ENCODE measurements at regions not wholly inside any gene's neighbourhood (a gene's known extent, or its start where the extent isn't known, plus 50 kb on each side); places are given as distances from the start of the nearest gene placed in this dataset.

DNA sequence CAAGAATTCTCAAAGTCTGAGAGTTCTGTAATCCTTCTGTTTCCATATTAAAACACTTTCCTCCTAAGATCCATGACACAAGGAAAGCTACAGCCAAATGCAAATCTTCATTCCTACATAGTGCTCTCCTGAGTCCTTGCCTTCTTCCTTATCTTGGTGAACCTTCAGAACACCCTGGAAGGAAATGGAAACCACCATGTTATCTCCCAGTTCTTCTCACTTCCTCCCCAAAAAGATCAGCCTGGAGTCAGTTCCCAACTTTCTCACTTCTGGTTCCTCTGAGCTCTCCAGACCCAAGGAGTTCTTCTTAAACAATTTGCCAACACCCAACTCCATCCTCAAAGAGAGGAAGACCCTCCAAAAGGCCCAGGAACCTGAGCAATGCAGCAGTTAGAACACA, 193.3 kb upstream of the CCN2 start:
- ChIA-PET CTCF (no interaction called here), POLR2A (no interaction called here)

DNA sequence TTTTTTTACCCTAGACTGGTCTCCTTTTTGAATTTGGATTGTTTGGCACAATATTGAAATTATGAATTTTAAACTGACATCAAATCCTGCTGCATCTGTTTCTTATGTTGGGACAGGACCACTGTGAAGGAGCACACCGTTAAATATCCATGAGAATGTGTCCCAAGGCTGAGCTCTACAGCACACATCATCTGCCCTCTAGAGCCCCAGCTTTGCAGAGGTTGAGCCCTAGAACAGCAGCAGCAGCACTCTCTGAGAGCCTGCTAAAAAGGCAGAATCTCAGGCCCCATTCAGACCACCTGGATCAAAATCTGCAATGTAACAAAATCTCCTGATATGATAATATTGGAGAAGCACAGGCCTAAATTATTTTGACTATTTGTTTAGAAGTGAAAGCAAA, 192.1 kb upstream of the CCN2 start:
- POLR2A ChIA-PET = no interaction called here
- CTCF ChIA-PET = no interaction called here

DNA sequence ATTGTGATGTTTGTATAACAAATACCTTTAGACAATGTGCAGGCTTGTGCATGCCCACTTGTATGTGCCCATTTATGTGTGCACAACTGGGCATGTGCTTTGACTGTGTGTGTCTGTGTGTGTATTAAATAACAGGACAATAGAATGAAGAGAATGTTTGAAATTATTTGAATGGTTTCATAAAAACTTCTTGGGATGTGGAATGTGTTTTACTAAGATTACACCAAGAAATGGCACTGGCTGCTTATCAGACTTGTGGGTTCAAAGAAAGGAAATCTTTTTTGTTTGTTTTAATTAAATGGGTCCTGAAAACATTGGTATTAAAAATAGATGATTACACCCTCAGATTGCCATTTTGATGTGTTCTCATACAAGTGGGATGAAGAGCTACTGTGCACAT, 191.6 kb upstream of the CCN2 start:
- ChIA-PET POLR2A (no interaction called here), CTCF (no interaction called here)

GRCh38 chr6:132142308-132142707, 191.1 kb upstream of the CCN2 start:
- ChIA-PET POLR2A (no interaction called here), CTCF (no interaction called here)

- CTCF ChIA-PET = no interaction called here
- POLR2A ChIA-PET = no interaction called here
These were observed 189.0 kb upstream of the CCN2 start for GRCh38 chr6:132140189-132140588.

GRCh38 chr6:132139611-132140010, 188.4 kb upstream of the CCN2 start:
- CTCF ChIA-PET = no interaction called here

GRCh38 chr6:132136981-132137380, 185.8 kb upstream of the CCN2 start:
- CTCF ChIA-PET = no interaction called here
- POLR2A ChIA-PET = no interaction called here

More at GRCh38 chr6:132139611-132140010, 188.4 kb upstream of the CCN2 start:
- POLR2A ChIA-PET = no interaction called here

DNA sequence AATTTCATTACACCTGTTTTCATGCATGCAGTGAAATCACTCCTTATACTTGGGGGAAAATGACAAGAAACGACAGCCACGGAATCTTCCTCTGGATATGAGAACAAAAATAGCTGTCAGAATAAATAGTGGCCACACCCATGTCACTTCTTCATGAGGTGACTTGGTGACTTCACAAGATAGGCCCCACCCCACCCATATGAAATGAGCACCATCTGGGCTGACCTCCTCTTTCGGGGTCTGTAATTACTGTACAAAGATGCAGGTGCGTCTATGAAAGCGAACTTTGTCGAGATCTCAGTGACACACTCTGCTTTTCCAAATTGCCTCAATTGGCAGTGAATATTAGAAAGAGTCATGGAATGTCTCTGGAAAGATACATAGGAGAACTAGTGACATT, 184.2 kb upstream of the CCN2 start:
- ChIA-PET POLR2A (no interaction called here), CTCF (no interaction called here)

GRCh38 chr6:132133736-132134445, 182.7 kb upstream of the CCN2 start:
- ChIA-PET POLR2A (no interaction called here), CTCF (no interaction called here)

DNA sequence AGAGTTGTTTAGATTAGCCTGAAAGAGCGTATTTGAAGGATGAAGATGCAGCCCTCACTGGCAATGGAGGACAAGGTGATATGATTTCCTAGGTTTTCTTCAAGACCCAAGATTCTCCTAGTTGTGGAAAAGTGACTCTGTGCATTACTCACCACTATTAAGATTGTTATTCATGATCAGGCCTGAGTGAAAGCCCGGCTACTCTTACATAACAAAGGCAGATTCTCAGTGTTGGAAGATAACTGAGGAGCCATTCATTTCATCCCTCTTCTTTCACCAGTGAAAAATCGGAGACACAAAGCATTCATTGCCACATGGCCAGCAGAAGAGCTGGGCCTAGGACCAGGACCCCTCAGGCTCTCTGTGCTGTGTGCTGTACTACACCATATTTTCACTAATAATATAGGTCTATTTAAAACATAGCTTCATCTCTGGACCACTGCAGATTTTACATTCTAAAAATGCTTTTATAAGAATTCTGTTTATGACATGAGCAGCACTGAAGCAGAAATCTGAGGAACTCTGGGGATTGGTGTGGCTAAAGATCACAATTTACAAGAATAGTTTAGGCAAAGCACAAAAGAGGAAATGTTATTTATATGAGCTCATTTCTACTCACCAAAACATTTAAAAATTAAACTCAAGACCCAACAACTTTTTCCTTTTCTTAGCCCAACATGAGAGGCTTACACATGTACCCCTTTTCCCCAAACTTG, 181.9 kb upstream of the CCN2 start:
- ChIA-PET POLR2A (no interaction called here), CTCF (no interaction called here)

DNA sequence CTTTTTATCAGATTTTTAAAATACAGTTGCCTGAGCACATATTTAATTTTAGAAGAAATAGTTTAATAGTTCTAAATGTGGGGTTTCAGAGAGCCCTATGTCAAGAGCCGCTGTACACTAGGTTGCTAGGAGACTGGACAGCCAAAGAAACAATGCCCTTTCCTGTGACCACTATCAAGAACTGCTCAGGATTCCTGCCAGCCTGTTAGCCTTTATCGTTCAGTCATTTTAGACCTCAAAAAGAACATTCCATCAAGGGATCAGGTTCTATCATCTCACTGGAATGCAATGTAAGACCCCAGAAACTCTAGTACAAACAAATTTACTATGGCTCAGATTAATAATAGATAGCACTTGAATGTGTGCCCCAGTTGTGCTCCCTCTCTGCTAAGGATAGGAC, 181.2 kb upstream of the CCN2 start:
- CTCF ChIA-PET = no interaction called here

GRCh38 chr6:132131758-132132157, 180.6 kb upstream of the CCN2 start:
- ChIA-PET POLR2A (no interaction called here), CTCF (no interaction called here)

More for the DNA sequence above, 181.2 kb upstream of the CCN2 start:
- POLR2A ChIA-PET = no interaction called here

GRCh38 chr6:132131351-132131750, 180.2 kb upstream of the CCN2 start:
- ChIA-PET POLR2A (no interaction called here), CTCF (no interaction called here)

- ChIA-PET POLR2A (no interaction called here), CTCF (no interaction called here)
These were observed 179.6 kb upstream of the CCN2 start for GRCh38 chr6:132130626-132131298.

DNA sequence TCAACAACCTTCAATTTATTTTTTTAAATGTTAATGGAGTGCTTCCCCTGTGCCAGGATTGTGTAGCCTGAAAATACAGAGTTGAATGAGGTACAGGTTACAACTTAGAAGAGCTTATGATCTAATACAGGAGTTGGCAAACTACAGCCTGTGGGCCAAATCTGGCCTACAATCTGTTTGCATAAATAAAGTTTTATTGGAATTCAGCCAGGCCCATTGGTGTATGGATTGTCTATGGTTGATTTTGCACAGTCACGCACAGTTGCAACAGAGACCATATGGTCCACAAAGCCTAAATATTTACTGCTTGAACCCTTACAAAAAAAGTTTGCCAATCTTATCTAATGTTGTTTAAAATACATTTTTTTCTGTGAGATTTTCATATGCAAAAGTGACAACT, 177.3 kb upstream of the CCN2 start:
- ChIA-PET CTCF (no interaction called here), POLR2A (no interaction called here)

- ChIA-PET CTCF (no interaction called here), POLR2A (no interaction called here)
These were observed 175.0 kb upstream of the CCN2 start for GRCh38 chr6:132126150-132126549.

DNA sequence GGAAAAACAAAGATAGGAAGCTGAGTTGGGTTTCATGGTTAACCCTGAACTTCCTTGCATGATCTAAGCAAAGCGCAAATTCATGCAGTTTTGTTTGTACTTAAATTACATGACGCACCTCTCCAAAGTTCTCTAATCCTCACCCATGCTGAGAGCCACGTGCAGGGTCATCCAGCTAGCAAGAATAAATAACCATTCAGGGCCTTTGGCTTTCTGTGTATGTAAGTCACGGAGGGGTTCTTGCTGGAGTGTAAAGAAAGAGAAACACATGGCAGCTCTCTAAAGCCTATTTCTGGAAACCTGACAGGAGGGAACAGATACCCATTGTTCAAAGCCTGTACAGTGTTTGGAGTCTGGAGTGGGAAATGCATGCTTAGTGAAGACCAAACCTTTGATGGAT, 171.7 kb upstream of the CCN2 start:
- CTCF ChIA-PET = no interaction called here
- POLR2A ChIA-PET = no interaction called here

- ChIA-PET POLR2A (no interaction called here), CTCF (no interaction called here)
These were observed 171.0 kb upstream of the CCN2 start for GRCh38 chr6:132122176-132122575.

DNA sequence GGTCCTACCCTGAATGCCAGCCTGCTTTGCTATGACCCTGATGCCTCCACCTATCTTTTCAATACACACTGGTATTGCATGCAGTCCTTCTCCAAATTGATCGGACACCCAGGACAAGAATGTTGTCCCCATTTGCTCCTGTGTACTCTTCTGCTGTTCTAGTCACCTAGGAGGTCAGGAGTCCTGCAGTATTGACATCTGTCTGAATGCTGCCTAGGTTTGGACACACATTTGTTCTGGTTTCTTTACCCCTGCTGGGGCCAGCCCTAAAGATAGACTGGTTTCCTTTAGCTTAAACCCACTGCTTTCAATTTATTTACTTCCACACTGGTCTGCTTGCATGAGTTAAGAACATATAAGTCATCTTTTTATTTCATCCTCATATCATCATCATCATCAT, 167.0 kb upstream of the CCN2 start:
- ChIA-PET POLR2A (no interaction called here), CTCF (no interaction called here)

GRCh38 chr6:132115714-132116366, 164.7 kb upstream of the CCN2 start:
- ChIA-PET POLR2A (no interaction called here), CTCF (no interaction called here)

- CTCF ChIA-PET = no interaction called here
- POLR2A ChIA-PET = no interaction called here
These were observed 163.1 kb upstream of the CCN2 start for GRCh38 chr6:132114201-132114825.

All from activated CD8-positive, alpha-beta memory T cell treated with anti-CD3 and anti-CD28 coated beads for 36 hours (primary cell).